HFFc6 (cell line): ENCODE measurements at regions not wholly inside any gene's neighbourhood (a gene's known extent, or its start where the extent isn't known, plus 50 kb on each side); places are given as distances from the start of the nearest gene placed in this dataset.
A peak's percentile ranks its signal among the peaks of the same experiment; 100 is the strongest.

ENCODE experiments used
- DNase-seq: peaks from one replicate; pipeline ENCODE4 v3.0.0-alpha.2; 2018
- H3K27ac Mint-ChIP-seq: 2 replicates; pipeline ENCODE4 v1.8.0; 2020; ENCODE audit warnings: mild to moderate bottlenecking, mixed read lengths
- H3K27me3 Mint-ChIP-seq: 2 replicates; pipeline ENCODE4 v1.8.0; 2021; ENCODE audit warnings: mild to moderate bottlenecking, moderate library complexity, mixed read lengths; ENCODE audit not compliant: insufficient read depth
- H3K36me3 Mint-ChIP-seq: 2 replicates; pipeline ENCODE4 v1.8.0; 2021; ENCODE audit warnings: low read depth, mixed read lengths
- H3K4me1 Mint-ChIP-seq: 2 replicates; pipeline ENCODE4 v1.8.0; 2020; ENCODE audit warnings: low read depth, mixed read lengths
- H3K4me3 Mint-ChIP-seq: 2 replicates; pipeline ENCODE4 v1.8.0; 2020; ENCODE audit warnings: mild to moderate bottlenecking, moderate library complexity, mixed read lengths
- H3K9me3 Mint-ChIP-seq: 2 replicates; pipeline ENCODE4 v1.8.0; 2020; ENCODE audit warnings: mild to moderate bottlenecking, mixed read lengths
- TF ChIP-seq, protein P1 (sequence below): fragments of 200-600 bp; sonication (generic); IDR thresholded peaks from 2 replicates; pipeline ENCODE4 v1.5.0; 2021; ENCODE audit warnings: antibody characterized with exemption, mild to moderate bottlenecking

DNA sequence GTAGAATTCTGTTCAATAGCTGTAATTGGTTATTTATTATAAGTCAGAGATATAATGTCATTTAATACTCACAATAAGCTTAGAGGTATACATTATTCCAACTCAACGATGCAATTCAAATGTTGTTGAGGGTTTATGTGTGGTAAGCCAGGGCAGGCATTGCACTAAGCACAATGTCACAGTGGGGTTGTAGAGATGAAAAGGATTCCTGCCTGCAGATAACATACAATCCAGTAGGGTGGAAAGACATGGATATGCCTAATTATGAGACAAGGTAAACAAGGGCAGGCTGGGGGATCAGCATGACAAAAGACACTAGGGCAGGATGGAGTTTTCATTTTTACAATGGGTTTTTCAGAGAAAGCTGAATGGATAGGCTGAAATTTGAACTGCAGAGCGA is 98.7 kb upstream of the PALM2AKAP2 start:
- no peaks in the 10 kb centered on the region for H3K36me3 Mint-ChIP-seq
- H3K4me3 Mint-ChIP-seq, result no peak overlapping the region
- no peak overlapping the region for H3K27ac Mint-ChIP-seq
- H3K9me3 Mint-ChIP-seq, result no peaks in the 10 kb centered on the region
- H3K4me1 Mint-ChIP-seq, result no peaks in the 10 kb centered on the region
- DNase-seq, result no peak
- H3K27me3 Mint-ChIP-seq, result peaks cover 6% of the 10 kb centered on the region; the same call in 1 of the 2 replicates
- TF ChIP-seq, protein P1, sequence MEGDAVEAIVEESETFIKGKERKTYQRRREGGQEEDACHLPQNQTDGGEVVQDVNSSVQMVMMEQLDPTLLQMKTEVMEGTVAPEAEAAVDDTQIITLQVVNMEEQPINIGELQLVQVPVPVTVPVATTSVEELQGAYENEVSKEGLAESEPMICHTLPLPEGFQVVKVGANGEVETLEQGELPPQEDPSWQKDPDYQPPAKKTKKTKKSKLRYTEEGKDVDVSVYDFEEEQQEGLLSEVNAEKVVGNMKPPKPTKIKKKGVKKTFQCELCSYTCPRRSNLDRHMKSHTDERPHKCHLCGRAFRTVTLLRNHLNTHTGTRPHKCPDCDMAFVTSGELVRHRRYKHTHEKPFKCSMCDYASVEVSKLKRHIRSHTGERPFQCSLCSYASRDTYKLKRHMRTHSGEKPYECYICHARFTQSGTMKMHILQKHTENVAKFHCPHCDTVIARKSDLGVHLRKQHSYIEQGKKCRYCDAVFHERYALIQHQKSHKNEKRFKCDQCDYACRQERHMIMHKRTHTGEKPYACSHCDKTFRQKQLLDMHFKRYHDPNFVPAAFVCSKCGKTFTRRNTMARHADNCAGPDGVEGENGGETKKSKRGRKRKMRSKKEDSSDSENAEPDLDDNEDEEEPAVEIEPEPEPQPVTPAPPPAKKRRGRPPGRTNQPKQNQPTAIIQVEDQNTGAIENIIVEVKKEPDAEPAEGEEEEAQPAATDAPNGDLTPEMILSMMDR, result no peak

DNA sequence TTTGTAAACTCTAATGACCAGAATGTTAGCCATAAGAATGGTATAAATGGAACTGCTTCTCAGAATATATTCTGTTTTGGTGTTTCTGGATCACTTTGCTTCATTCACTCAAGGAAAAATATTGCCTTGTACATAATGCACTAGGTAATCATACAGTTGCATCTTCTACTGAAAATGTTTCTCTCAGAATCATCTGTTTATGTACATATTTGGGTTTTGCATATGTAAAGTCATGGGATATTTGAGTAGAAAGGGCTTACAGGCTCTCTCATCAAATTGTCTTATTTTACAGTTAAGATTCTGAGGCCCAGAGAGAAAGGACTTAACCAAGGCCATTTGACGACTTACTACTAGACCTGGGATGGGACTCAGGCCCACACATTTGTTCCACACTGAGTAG is 97.8 kb upstream of the PALM2AKAP2 start:
- TF ChIP-seq, protein P1, result no peak
- Mint-ChIP-seq H3K9me3 (no peaks in the 10 kb centered on the region), H3K36me3 (no peaks in the 10 kb centered on the region), H3K27me3 (peaks cover 6% of the 10 kb centered on the region; the same call in 1 of the 2 replicates), H3K27ac (no peak overlapping the region), H3K4me1 (no peaks in the 10 kb centered on the region), H3K4me3 (no peak overlapping the region)
- no peak for DNase-seq

DNA sequence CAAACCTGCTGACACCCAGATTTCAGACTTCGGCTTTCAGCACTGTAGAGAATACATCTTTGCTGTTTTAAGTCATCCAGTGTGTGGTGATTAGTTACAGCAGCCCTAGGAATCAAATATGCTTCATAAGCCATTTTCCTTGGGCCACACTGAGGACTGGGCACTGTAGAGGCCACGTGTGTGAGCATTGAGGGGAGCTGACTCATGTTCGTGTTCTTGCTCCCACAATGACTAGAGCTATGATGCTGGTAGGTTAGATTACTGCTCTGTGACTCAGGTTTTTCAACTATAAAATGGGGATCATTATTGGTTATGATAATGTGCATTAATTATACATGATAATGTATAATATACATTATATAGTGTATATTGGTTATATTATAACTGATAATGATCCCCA is 96.5 kb upstream of the PALM2AKAP2 start:
- Mint-ChIP-seq H3K27ac (no peak overlapping the region), H3K9me3 (no peaks in the 10 kb centered on the region), H3K36me3 (no peaks in the 10 kb centered on the region), H3K4me1 (no peaks in the 10 kb centered on the region), H3K27me3 (peaks cover 5% of the 10 kb centered on the region; the same call in 1 of the 2 replicates), H3K4me3 (no peak overlapping the region)
- DNase-seq, result peak; percentile 12
- TF ChIP-seq, protein P1, result no peak

DNA sequence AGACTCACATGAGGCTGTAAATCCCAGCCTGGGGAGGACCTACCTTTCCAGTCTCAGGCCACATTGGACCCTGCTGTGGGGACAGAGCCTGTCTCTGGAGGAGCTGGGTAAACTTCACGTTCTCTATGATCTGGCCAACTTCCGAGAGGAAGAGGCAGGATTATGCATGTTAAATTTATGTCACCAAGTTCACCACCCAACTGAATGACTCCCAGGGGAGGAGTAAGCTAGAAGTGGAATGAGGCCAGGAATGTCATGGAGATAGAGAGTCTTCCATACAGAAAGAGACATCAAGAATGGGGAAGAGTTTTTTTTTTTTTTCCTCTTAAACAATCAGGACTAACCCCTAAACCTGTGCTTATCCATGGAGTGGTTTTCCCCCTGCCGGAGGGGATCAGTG is 90.3 kb upstream of the PALM2AKAP2 start:
- TF ChIP-seq, protein P1, result no peak
- Mint-ChIP-seq H3K27me3 (peaks cover 7% of the 10 kb centered on the region; the same call in 1 of the 2 replicates), H3K36me3 (no peaks in the 10 kb centered on the region), H3K4me1 (no peaks in the 10 kb centered on the region), H3K27ac (no peak overlapping the region), H3K4me3 (no peak overlapping the region), H3K9me3 (no peaks in the 10 kb centered on the region)
- no peak for DNase-seq

DNA sequence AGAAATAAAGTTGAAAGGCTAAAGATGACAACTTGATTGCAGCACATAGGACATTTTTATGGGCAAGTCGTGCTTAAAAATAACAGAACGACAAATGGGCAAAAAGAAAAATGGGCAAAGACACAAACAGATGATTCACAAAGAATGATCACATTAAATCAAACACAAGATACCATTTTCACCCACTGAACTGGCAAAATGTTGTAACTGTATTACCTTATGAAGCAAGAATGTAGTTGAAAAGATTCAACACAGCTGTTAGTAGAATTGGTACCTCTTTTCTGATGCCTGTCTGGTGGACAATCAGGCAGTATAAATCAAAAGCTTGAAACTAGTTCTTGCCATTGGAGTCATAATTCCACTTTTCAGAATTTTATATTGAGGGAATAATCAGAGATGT is 81.0 kb upstream of the PALM2AKAP2 start:
- H3K27ac Mint-ChIP-seq, result no peak overlapping the region
- H3K36me3 Mint-ChIP-seq, result no peaks in the 10 kb centered on the region
- H3K27me3 Mint-ChIP-seq, result peaks cover 13% of the 10 kb centered on the region
- H3K4me1 Mint-ChIP-seq, result no peaks in the 10 kb centered on the region
- H3K9me3 Mint-ChIP-seq, result no peaks in the 10 kb centered on the region
- peak; percentile 18 for DNase-seq
- TF ChIP-seq, protein P1, result no peak
- H3K4me3 Mint-ChIP-seq, result no peak overlapping the region

DNA sequence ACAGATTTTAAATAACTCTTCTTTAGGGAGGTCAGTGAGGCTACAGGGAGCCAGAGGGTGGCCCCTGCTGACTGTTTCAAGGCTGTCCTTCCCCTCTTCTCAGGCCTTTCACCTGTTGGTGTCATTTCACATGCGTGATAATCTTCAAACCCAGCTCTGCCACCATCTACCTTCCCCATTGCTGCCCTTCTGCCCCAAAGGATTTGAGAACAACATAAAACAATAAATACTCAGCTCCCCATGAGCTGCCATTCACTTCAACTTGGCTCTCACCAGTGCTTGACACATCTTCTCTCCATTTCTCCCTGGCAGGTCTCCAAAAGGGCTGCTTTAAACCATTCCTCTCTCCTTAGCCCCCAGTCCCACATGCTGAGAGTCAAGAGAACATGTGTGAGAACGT is 75.5 kb upstream of the PALM2AKAP2 start:
- Mint-ChIP-seq H3K9me3 (no peaks in the 10 kb centered on the region), H3K4me3 (no peak overlapping the region), H3K27me3 (peaks cover 24% of the 10 kb centered on the region), H3K4me1 (no peaks in the 10 kb centered on the region; the same call in 1 of the 2 replicates), H3K36me3 (no peaks in the 10 kb centered on the region), H3K27ac (no peak overlapping the region)
- no peak for DNase-seq
- TF ChIP-seq, protein P1, result no peak
